Activated CD4-positive, alpha-beta T cell treated with anti-CD3 and anti-CD28 coated beads, Interleukin-2, amount 50 U/mL, for 4 hours (primary cell): ENCODE measurements at regions not wholly inside any gene's neighbourhood (a gene's known extent, or its start where the extent isn't known, plus 50 kb on each side); places are given as distances from the start of the nearest gene placed in this dataset.
"Not testable (repeated sequence)": the region's sequence is repeated elsewhere in the genome, so short reads cannot be mapped to it uniquely, and the experiment has no call there.

Experiments used
- DNase-seq, 2 experiments: peaks; one replicate each; pipeline ENCODE4 v3.0.0-alpha.2; 2020

GRCh38 chr2:2649109-2650072 lies 318.3 kb upstream of the MYT1L start:
- DNase-seq, result no peak

GRCh38 chr2:2648094-2648493 lies 317.0 kb upstream of the MYT1L start:
- DNase-seq, result no peak

- no peak for DNase-seq
Observed at GRCh38 chr2:2647141-2647541, 316.1 kb upstream of the MYT1L start.

GRCh38 chr2:2646433-2647051 lies 315.5 kb upstream of the MYT1L start:
- peak; percentile 22 for DNase-seq

GRCh38 chr2:2645162-2645855 lies 314.2 kb upstream of the MYT1L start:
- no peak for DNase-seq

- not testable (repeated sequence) for DNase-seq
Observed at GRCh38 chr2:2644751-2645150, 313.7 kb upstream of the MYT1L start.

- DNase-seq, result no peak
Observed at GRCh38 chr2:2644040-2644439, 313.0 kb upstream of the MYT1L start.

GRCh38 chr2:2642906-2643890 lies 312.1 kb upstream of the MYT1L start:
- DNase-seq, result no peak

- DNase-seq, result no peak
Observed at GRCh38 chr2:2641541-2642410, 310.7 kb upstream of the MYT1L start.

GRCh38 chr2:2640818-2641217 lies 309.7 kb upstream of the MYT1L start:
- no peak for DNase-seq

- DNase-seq, result no peak
Observed at GRCh38 chr2:2640371-2640770, 309.3 kb upstream of the MYT1L start.

- no peak for DNase-seq
Observed at GRCh38 chr2:2639251-2640139, 308.4 kb upstream of the MYT1L start.

GRCh38 chr2:2638547-2639220 lies 307.6 kb upstream of the MYT1L start:
- DNase-seq, result no peak

GRCh38 chr2:2636813-2637212 lies 305.7 kb upstream of the MYT1L start:
- no peak for DNase-seq

- no peak for DNase-seq
Observed at GRCh38 chr2:2635025-2635528, 304.0 kb upstream of the MYT1L start.

GRCh38 chr2:2633017-2633416 lies 301.9 kb upstream of the MYT1L start:
- DNase-seq, result no peak

GRCh38 chr2:2623939-2624338 lies 292.9 kb upstream of the MYT1L start:
- DNase-seq, result no peak

- DNase-seq, result no peak
Observed at GRCh38 chr2:2621855-2622254, 290.8 kb upstream of the MYT1L start.

GRCh38 chr2:2620604-2621003 lies 289.5 kb upstream of the MYT1L start:
- no peak for DNase-seq
